ENCODE measurements at regions not wholly inside any gene's neighbourhood (a gene's known extent, or its start where the extent isn't known, plus 50 kb on each side); places are given as distances from the start of the nearest gene placed in this dataset.
"Not testable (repeated sequence)": the region's sequence is repeated elsewhere in the genome, so short reads cannot be mapped to it uniquely, and the experiment has no call there.

- DNase-seq (ENCODE audit: low spot score), result no peak
Observed at GRCh38 chr2:193461431-193461934, 1266.8 kb upstream of the TMEFF2 start.

GRCh38 chr2:193446967-193447366 lies 1252.2 kb upstream of the TMEFF2 start:
- DNase-seq (ENCODE audit: low spot score), result no peak
- FAIRE-seq, result no peak

More at GRCh38 chr2:193461431-193461934, 1266.8 kb upstream of the TMEFF2 start:
- no peak for FAIRE-seq

GRCh38 chr2:193442293-193442692 lies 1247.6 kb upstream of the TMEFF2 start:
- DNase-seq (ENCODE audit: low spot score), result no peak
- FAIRE-seq, result no peak

- DNase-seq (ENCODE audit: low spot score), result no peak
- FAIRE-seq, result no peak
Observed at GRCh38 chr2:193428336-193428818, 1233.6 kb upstream of the TMEFF2 start.

GRCh38 chr2:193412368-193412767 lies 1217.6 kb upstream of the TMEFF2 start:
- FAIRE-seq; DNase-seq (ENCODE audit: low spot score): not testable (repeated sequence)

- FAIRE-seq (no peak), DNase-seq (ENCODE audit: low spot score) (no peak)
Observed at GRCh38 chr2:193409951-193410350, 1215.2 kb upstream of the TMEFF2 start.

GRCh38 chr2:193382583-193382982 lies 1187.8 kb upstream of the TMEFF2 start:
- no peak for DNase-seq (ENCODE audit: low spot score)

GRCh38 chr2:193377789-193378188 lies 1183.1 kb upstream of the TMEFF2 start:
- DNase-seq (ENCODE audit: low spot score) (no peak), FAIRE-seq (no peak)

More at GRCh38 chr2:193382583-193382982, 1187.8 kb upstream of the TMEFF2 start:
- no peak for FAIRE-seq

GRCh38 chr2:193373120-193373519 lies 1178.4 kb upstream of the TMEFF2 start:
- DNase-seq (ENCODE audit: low spot score), result no peak
- FAIRE-seq, result no peak

- FAIRE-seq (no peak), DNase-seq (ENCODE audit: low spot score) (no peak)
Observed at GRCh38 chr2:193371200-193371599, 1176.5 kb upstream of the TMEFF2 start.

- no peak for DNase-seq (ENCODE audit: low spot score)
- FAIRE-seq, result no peak
Observed at GRCh38 chr2:193368615-193369014, 1173.9 kb upstream of the TMEFF2 start.

GRCh38 chr2:193357508-193357907 lies 1162.8 kb upstream of the TMEFF2 start:
- FAIRE-seq, result no peak
- no peak for DNase-seq (ENCODE audit: low spot score)

GRCh38 chr2:193352665-193353242 lies 1158.0 kb upstream of the TMEFF2 start:
- FAIRE-seq; DNase-seq (ENCODE audit: low spot score): not testable (repeated sequence)

GRCh38 chr2:193350509-193350908 lies 1155.8 kb upstream of the TMEFF2 start:
- no peak for DNase-seq (ENCODE audit: low spot score)
- no peak for FAIRE-seq

- no peak for FAIRE-seq
- no peak for DNase-seq (ENCODE audit: low spot score)
Observed at GRCh38 chr2:193349642-193350041, 1154.9 kb upstream of the TMEFF2 start.

- no peak for DNase-seq (ENCODE audit: low spot score)
- no peak for FAIRE-seq
Observed at GRCh38 chr2:193348055-193348454, 1153.3 kb upstream of the TMEFF2 start.

GRCh38 chr2:193336781-193337180 lies 1142.0 kb upstream of the TMEFF2 start:
- DNase-seq (ENCODE audit: low spot score) (no peak), FAIRE-seq (no peak)

GRCh38 chr2:193334401-193334800 lies 1139.7 kb upstream of the TMEFF2 start:
- DNase-seq (ENCODE audit: low spot score) (no peak), FAIRE-seq (no peak)

GRCh38 chr2:193333539-193333938 lies 1138.8 kb upstream of the TMEFF2 start:
- DNase-seq (ENCODE audit: low spot score) (no peak), FAIRE-seq (no peak)

- DNase-seq (ENCODE audit: low spot score) (no peak), FAIRE-seq (no peak)
Observed at GRCh38 chr2:193332941-193333340, 1138.2 kb upstream of the TMEFF2 start.

- DNase-seq (ENCODE audit: low spot score), result no peak
- no peak for FAIRE-seq
Observed at GRCh38 chr2:193331676-193332075, 1136.9 kb upstream of the TMEFF2 start.

- FAIRE-seq (no peak), DNase-seq (ENCODE audit: low spot score) (no peak)
Observed at GRCh38 chr2:193326296-193326695, 1131.6 kb upstream of the TMEFF2 start.

GRCh38 chr2:193315428-193316091 lies 1120.8 kb upstream of the TMEFF2 start:
- FAIRE-seq (no peak), DNase-seq (ENCODE audit: low spot score) (no peak)
